Kidney epithelial cell (primary cell): ENCODE measurements at regions not wholly inside any gene's neighbourhood (a gene's known extent, or its start where the extent isn't known, plus 50 kb on each side); places are given as distances from the start of the nearest gene placed in this dataset.

Experiments used
- DNase-seq: peaks from one replicate; pipeline ENCODE4 v3.0.0-alpha.2; 2010; ENCODE audit warnings: low read depth
- H3K27me3 ChIP-seq: 2 replicates; pipeline ENCODE4 v1.6.0; 2011; ENCODE audit warnings: low read length; ENCODE audit not compliant: control insufficient read depth, insufficient read depth
- H3K36me3 ChIP-seq: 2 replicates; pipeline ENCODE4 v1.5.1; 2011; ENCODE audit warnings: low read length; ENCODE audit not compliant: control insufficient read depth, insufficient read depth
- H3K4me3 ChIP-seq: 2 replicates; pipeline ENCODE4 v1.5.1; 2011; ENCODE audit warnings: low read depth, mild to moderate bottlenecking, control low read depth, low read length
- CTCF ChIP-seq: IDR thresholded peaks from 2 replicates; pipeline ENCODE4 v1.5.1; 2011; ENCODE audit warnings: mild to moderate bottlenecking, moderate library complexity, low read length, control low read depth, inconsistent platforms; ENCODE audit not compliant: insufficient read depth, poor library complexity, severe bottlenecking

- Histone ChIP-seq H3K36me3 (no peaks in the 10 kb centered on the region), H3K4me3 (no peak overlapping the region), H3K27me3 (no peaks in the 10 kb centered on the region)
- no peak for TF ChIP-seq CTCF
- no peak for DNase-seq
Measured at GRCh38 chr4:116469582-116469981, 615.8 kb downstream of the TRAM1L1 start.

DNA sequence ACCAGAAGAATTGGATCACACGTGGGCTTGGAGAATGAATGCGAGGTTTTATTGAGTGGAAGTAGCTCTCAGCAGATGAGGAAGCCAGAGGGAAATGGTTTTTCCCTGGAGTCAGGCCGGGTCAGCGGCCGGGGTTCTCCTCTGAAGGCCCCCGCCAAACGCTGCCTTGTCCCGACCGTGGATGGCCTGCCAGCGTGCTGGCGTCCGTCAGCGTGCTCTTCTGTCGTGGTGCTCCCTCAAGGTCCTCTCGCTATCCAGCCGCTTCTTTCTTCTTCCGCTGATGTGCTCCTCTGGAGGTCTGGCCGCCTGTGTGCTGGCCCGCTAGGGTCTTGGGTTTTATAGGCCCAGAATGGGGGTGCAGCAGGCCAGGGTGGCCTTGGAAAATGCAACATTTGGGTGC is 632.2 kb downstream of the TRAM1L1 start:
- no peaks in the 10 kb centered on the region for H3K27me3 ChIP-seq
- DNase-seq: no peak
- TF ChIP-seq CTCF: no peak
- no peak overlapping the region for H3K4me3 ChIP-seq
- no peaks in the 10 kb centered on the region for H3K36me3 ChIP-seq

GRCh38 chr4:116449764-116450163 is 635.6 kb downstream of the TRAM1L1 start:
- no peaks in the 10 kb centered on the region for H3K27me3 ChIP-seq
- DNase-seq: no peak
- H3K4me3 ChIP-seq: no peak overlapping the region
- TF ChIP-seq CTCF: no peak
- no peaks in the 10 kb centered on the region for H3K36me3 ChIP-seq

DNA sequence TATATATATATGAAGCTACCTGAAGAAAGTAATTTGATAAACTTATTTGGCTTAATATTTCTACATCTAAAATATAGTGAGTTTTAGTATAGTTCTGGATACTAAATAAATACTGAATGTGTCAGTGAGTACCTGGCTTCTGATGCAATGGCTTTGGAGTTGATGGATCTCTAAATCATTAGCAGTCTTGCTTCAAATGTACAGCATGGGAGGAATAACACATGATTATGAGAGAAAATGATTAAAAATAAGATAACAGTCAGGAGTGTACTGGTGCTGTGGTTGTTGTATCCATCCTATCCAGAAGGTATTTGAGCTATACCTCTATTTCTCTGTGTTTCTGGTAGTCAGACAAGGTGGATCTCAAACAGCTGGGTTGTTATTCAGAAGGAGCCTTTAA is 641.3 kb downstream of the TRAM1L1 start:
- Histone ChIP-seq H3K27me3 (no peaks in the 10 kb centered on the region), H3K4me3 (no peak overlapping the region), H3K36me3 (no peaks in the 10 kb centered on the region)
- DNase-seq: no peak
- no peak for TF ChIP-seq CTCF

DNA sequence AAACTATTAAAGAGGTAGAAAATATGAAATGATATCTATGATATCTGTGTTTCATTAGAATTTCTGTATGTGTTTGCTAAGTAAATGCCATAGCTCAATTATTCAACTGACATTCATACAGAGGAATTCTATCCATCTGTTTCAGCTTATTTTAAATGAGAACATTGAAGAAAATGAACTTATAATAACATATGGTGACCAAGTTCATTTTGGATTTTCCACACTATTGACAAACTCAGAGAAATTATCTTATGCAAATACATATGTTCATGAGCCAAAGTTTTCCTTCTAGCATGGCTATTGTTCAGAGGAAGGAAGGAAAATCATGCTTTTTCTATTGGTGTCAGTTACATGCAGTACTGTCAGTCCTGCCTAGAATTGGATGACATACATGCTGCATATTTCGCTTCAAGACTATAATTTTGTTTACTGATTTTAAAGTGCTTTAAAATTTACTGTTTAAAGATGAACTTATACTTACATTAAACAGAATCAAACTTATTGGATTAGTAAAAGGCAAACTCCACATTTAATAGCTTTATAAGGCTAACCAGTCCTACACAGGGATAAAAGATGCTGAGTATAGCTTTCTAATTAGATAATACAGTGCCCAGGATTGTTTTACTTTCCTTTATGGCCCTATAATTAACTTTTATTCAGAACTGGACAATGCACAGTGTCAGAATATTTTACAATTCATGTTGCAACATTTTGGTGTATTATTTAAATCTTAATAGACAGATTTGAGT is 646.2 kb downstream of the TRAM1L1 start:
- H3K27me3 ChIP-seq: no peaks in the 10 kb centered on the region
- DNase-seq: no peak
- H3K36me3 ChIP-seq: no peaks in the 10 kb centered on the region
- no peak overlapping the region for H3K4me3 ChIP-seq
- no peak for TF ChIP-seq CTCF

DNA sequence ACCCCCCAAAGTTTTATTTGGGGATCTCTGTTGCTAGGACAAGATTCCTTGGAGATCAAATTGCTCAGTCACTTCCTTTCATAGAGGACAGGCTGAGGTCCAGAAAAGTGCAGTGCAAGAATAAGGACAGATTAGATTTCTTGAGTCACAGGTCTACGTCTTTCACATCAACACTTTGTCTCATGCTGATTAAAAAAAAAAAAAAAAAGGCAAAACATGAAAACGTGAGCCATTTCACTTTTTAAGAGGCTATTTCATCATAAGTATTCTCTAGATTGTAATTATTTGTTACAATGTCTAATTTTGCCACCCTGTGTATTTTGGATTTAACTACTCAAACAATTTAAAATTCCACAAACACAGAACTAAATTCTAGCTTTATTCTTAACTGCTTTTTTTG is 647.0 kb downstream of the TRAM1L1 start:
- DNase-seq: no peak
- no peak overlapping the region for H3K4me3 ChIP-seq
- no peaks in the 10 kb centered on the region for H3K36me3 ChIP-seq
- H3K27me3 ChIP-seq: no peaks in the 10 kb centered on the region
- no peak for TF ChIP-seq CTCF
